ENCODE measurements at regions not wholly inside any gene's neighbourhood (a gene's known extent, or its start where the extent isn't known, plus 50 kb on each side); places are given as distances from the start of the nearest gene placed in this dataset.

- TF ChIP-seq, protein P1, sequence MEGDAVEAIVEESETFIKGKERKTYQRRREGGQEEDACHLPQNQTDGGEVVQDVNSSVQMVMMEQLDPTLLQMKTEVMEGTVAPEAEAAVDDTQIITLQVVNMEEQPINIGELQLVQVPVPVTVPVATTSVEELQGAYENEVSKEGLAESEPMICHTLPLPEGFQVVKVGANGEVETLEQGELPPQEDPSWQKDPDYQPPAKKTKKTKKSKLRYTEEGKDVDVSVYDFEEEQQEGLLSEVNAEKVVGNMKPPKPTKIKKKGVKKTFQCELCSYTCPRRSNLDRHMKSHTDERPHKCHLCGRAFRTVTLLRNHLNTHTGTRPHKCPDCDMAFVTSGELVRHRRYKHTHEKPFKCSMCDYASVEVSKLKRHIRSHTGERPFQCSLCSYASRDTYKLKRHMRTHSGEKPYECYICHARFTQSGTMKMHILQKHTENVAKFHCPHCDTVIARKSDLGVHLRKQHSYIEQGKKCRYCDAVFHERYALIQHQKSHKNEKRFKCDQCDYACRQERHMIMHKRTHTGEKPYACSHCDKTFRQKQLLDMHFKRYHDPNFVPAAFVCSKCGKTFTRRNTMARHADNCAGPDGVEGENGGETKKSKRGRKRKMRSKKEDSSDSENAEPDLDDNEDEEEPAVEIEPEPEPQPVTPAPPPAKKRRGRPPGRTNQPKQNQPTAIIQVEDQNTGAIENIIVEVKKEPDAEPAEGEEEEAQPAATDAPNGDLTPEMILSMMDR (IDR thresholded peaks at IDR 0.05), result no peak
- TF ChIP-seq POLR2AphosphoS5 (IDR thresholded peaks at IDR 0.05; ENCODE audit: insufficient read depth in 1 of 2, low read depth in 1 of 2) (no peak), POLR2A (IDR thresholded peaks at IDR 0.05) (no peak)
Observed at GRCh38 chr6:21745543-21746337, 152.2 kb downstream of the SOX4 start.
